GM12875 (cell line): ENCODE measurements at regions not wholly inside any gene's neighbourhood (a gene's known extent, or its start where the extent isn't known, plus 50 kb on each side); places are given as distances from the start of the nearest gene placed in this dataset.
"Not testable (repeated sequence)": the region's sequence is repeated elsewhere in the genome, so short reads cannot be mapped to it uniquely, and the experiment has no call there.

ENCODE experiments used
- H3K4me3 ChIP-seq: one replicate; pipeline ENCODE4 v1.5.1; 2011; ENCODE audit warnings: low read depth, low read length, control low read depth
- TF ChIP-seq, protein P1 (sequence below): IDR thresholded peaks from 2 replicates; pipeline ENCODE4 v1.5.1; 2011; ENCODE audit warnings: low read depth, mild to moderate bottlenecking, control low read depth, inconsistent platforms, low read length, moderate library complexity, borderline replicate concordance; ENCODE audit not compliant: insufficient read depth

DNA sequence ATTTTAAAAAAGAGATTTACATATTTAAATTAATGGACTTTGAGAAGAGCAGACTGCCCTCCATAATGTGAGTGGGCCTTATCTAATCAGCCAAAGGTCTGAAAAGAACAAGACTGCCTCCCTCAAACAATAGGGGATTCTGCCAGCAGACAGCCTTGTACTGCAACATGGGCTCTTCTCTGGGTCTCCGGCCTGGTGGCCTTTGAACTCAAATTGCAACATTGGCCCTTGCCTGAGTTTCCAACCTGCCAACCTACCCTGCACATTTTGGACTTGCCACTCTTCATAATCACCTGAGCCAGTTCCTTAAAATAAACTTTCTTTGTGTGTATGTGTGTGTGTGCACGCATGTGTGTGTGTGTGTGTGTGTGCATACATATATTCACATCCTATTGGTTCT lies 90.8 kb upstream of the OTUD4 start:
- H3K4me3 ChIP-seq = no peak overlapping the region
- TF ChIP-seq, protein P1, sequence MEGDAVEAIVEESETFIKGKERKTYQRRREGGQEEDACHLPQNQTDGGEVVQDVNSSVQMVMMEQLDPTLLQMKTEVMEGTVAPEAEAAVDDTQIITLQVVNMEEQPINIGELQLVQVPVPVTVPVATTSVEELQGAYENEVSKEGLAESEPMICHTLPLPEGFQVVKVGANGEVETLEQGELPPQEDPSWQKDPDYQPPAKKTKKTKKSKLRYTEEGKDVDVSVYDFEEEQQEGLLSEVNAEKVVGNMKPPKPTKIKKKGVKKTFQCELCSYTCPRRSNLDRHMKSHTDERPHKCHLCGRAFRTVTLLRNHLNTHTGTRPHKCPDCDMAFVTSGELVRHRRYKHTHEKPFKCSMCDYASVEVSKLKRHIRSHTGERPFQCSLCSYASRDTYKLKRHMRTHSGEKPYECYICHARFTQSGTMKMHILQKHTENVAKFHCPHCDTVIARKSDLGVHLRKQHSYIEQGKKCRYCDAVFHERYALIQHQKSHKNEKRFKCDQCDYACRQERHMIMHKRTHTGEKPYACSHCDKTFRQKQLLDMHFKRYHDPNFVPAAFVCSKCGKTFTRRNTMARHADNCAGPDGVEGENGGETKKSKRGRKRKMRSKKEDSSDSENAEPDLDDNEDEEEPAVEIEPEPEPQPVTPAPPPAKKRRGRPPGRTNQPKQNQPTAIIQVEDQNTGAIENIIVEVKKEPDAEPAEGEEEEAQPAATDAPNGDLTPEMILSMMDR = no peak

GRCh38 chr4:145266881-145267280 lies 86.5 kb upstream of the OTUD4 start:
- TF ChIP-seq, protein P1 = no peak
- H3K4me3 ChIP-seq = no peak overlapping the region

- no peak overlapping the region for H3K4me3 ChIP-seq
- TF ChIP-seq, protein P1 = no peak
These were observed 79.7 kb upstream of the OTUD4 start for GRCh38 chr4:145260091-145260490.

GRCh38 chr4:145255311-145255710 lies 74.9 kb upstream of the OTUD4 start:
- not testable (repeated sequence) for H3K4me3 ChIP-seq

- no peak overlapping the region for H3K4me3 ChIP-seq
- TF ChIP-seq, protein P1 = no peak
These were observed 71.8 kb upstream of the OTUD4 start for GRCh38 chr4:145252190-145252589.

- TF ChIP-seq, protein P1 = no peak
- H3K4me3 ChIP-seq = no peak overlapping the region
These were observed 71.0 kb upstream of the OTUD4 start for GRCh38 chr4:145251391-145251790.

- H3K4me3 ChIP-seq = no peak overlapping the region
- TF ChIP-seq, protein P1 = no peak
These were observed 68.6 kb upstream of the OTUD4 start for GRCh38 chr4:145248971-145249370.

DNA sequence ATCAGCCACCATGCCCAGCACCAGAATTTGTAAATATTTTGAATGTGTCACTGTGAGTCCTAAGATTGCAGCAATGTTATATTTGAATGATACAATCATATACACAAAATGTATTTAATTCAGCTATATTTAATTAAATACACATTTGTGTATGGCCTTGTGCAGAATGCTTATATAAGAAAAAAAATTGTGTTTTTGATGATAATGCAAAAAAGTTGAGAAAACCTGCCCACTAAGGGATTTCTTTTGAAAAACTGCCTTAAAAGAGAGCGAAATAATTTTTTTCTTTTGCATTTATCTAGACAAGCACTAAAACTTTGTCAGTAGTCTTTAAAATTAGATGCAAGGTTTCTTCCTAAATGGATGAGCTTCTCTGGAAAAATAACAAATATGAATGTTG lies 68.1 kb upstream of the OTUD4 start:
- TF ChIP-seq, protein P1 = no peak

More for the DNA sequence above, 68.1 kb upstream of the OTUD4 start:
- no peak overlapping the region for H3K4me3 ChIP-seq
